HG02981 (cell line): ENCODE measurements at regions not wholly inside any gene's neighbourhood (a gene's known extent, or its start where the extent isn't known, plus 50 kb on each side); places are given as distances from the start of the nearest gene placed in this dataset.

Experiments used
- ATAC-seq: cut with Tn5 transposase; IDR thresholded peaks from one replicate; pipeline ENCODE4 v1.9.1; 2021; ENCODE audit warnings: mild to moderate bottlenecking, moderate library complexity; ENCODE audit not compliant: unreplicated experiment

DNA sequence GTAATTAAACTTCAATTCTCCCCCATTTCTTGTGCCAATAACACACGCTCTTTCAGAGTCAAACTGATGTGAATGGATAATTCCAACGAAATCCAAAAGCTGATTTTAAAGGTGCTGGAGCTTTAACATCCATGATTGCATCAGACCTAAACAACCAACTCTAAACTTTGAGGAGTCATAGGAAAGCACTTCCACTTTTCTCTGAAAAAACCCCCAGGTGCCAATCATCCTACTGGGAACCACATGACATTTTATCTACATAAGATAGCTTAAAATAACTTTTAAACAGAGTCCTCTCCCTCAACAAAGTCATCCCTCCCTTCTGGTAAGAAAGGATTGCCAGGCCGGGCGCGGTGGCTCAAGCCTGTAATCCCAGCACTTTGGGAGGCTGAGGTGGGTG is 167.7 kb upstream of the PDE10A start:
- no peak for ATAC-seq

DNA sequence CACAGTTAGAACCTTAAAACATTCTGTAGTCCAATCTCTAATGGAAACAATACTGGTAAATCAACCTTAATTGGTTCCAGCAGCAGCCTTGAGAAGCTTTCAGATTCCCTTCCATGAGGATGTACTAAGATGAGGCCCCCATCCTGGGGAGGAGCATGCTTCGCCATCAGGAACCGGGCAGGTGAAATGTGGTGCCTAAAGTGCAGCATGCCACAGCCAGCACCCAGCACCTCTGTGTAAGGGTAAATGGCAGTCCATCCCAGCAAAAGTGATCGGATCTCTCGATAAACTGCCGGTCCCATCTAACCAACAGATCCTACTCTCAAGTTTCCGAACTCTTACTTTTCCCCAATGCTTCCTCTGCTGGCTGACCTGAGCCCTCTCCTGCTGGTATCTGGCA is 166.3 kb upstream of the PDE10A start:
- ATAC-seq = no peak

DNA sequence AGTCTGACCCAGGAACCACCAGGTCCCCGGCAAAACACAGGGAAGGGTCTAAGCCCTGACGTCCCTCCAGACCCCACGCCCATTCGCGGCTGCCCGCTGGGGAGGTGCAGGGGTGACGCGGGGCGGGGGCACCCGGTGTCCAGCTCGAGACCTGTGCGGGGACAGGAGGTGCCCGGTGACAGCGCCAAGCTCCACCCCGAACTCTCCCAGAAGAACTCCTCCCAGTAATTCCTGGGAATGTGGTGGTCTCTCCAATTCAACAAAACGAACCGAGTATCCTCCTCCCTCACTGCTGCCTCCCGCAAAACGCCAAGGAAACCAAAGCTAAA is 164.1 kb upstream of the PDE10A start:
- no peak for ATAC-seq

DNA sequence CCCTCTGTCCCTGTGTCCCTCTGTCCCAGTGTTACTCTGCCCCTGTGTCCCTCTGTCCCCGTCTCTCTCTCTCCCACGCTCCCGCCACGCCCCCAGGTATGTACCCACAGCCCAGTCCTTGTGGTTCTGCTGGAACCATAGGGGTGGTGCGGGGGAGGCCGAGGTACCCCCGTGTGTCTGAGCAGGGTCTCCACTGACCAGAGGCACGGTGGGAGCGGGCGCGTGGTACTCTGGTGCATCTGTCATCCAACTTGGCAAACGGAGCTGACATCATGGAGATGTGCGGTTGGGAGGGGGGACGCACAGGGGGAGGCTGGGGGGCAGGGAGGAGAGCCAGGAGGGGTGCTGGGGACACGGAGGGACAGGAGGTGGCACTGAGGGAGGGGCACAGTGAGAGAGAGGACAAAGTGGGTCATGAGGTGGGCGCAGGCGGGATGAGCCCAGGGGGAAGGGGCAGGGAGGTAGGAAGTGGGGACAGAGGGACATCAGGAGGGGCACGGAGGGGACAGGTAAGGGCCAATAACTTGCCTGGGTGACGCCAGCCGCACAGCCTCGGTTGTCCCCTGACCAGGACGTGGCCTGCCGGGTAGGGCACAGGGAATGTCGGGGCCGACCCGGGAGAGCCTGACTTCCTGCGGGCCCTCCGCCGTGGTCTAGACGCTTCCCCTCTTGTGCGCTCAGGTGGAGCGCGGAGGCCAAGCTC is 163.6 kb upstream of the PDE10A start:
- no peak for ATAC-seq

DNA sequence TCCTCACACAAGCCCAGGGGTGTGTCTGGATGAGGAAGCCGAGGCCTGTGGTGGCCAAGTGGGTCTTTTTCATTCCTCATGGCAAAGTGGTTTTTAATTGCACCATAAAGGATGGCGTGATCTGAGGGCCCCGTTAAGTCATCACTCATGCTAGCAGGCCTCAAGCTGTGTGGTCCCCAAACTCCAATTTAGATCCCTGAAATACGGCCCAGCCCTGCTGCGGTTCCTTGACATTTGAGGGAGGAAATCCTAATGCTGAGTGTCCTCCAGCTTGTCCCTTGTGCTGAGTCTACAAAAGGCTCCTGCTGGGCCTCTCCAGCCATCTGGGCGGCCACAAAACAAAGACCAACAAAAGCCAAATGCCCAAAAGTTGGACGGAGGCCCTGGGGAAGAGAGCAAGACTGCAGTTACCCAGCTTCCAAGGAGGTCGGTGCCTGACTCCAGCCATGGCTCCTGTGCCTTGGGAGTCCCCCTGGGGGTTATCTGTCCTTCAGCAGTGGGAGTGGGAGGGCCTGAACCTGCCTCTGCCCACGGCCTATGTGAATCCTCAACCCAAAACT is 162.3 kb upstream of the PDE10A start:
- ATAC-seq = no peak

DNA sequence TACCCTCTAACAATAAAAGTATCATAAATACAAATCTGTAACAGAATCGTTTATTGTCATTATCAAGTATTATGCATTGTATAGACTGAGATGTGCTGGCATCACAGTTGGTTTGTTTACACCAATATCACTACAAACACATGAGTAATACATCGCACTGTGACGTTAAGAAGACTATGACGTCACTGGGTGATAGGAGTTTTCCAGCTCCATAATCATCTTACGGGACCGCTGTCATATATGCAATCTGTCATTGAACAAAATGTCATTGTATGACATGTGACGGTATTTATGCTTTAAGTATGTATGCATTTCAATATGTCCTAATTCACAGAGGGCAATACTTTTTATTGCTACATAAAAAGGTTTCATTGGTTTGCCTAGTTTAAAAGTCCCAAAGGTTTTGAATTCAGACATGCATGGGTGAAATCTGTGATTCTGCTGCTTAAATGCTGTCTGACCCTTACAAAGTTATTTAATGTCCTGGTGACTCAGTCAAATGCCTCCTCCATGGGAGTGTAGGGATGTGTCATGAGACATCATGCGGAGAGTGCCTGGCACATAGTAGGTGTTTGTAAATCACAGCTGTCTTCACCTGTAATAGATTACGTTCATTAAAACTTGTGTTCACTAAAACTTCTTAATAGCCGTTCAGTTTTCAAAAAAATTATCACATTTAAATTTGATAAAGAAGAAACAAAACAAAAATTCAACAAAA is 160.7 kb upstream of the PDE10A start:
- no peak for ATAC-seq

DNA sequence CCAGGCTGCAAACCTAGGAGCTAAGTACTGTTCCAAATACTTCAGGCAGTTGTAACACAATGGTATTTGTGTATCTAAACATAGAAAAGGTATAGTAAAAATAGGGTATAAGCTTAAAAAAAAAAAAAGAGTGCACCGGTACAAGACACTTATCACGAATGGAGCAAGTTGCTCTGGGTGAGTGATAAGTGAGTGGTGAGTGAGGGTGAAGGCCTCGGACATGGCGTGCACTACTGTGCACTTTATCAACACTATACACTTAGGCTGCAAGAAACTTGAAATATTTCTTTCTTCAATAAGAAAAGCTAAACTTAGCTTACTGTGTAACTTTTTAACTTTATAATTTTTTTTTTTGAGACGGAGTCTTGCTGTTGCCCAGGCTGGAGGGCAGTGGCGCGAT is 159.5 kb upstream of the PDE10A start:
- no peak for ATAC-seq

DNA sequence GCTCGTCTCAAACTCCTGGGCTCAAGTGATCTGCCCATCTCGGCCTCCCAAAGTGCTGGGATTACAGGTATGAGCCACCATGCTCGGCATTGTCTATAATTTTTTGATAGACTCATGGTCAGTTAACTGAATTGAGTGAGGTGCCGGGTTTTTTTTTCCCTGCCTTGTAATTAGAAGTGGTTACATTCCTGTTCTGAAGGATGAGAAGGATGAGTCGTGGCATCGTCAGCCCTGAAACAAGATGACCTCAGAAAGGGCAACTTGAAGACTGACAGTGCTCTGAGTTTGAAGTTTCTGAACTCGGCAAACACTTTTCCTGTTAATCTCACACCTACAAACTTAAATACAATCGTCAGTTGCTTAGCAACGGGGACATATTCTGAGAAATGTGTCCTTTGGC is 158.7 kb upstream of the PDE10A start:
- ATAC-seq = no peak

DNA sequence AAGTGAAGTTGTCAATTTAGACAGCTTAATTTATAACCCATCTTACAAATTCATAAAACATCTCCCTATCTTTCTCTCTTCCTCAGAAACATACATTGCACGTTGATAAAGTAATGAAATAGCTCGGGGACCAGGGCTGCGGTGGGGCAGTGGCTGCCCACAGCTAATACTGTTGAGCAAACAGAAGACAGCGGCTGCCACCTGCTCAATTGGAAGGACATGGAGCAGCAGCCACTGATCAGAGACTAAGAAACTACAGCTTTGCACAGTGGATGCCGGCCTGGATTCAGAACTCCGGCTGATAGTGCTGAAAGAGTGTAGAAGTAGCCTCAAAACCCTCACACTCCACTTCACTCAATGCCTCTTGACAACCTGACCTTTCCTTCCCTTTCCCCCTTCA is 157.9 kb upstream of the PDE10A start:
- no peak for ATAC-seq

DNA sequence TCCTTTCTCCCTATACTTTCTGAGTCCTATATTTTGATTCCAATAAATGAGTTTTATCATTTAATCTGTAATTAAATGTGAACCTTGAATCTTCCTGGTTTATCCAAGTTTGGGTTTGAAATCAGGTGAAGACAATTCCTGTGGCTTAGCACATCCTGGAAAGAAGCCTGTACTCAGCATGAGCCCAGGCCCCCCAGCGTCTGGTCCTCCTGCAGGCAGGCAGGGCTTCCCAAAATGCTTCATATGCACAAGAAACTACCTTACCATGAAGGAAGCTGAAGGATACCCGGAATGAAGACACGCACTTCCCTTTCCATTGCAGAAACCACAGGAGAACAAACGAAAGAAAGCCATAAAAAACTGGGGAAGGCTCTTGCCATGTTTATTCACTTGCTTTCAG is 157.4 kb upstream of the PDE10A start:
- no peak for ATAC-seq

DNA sequence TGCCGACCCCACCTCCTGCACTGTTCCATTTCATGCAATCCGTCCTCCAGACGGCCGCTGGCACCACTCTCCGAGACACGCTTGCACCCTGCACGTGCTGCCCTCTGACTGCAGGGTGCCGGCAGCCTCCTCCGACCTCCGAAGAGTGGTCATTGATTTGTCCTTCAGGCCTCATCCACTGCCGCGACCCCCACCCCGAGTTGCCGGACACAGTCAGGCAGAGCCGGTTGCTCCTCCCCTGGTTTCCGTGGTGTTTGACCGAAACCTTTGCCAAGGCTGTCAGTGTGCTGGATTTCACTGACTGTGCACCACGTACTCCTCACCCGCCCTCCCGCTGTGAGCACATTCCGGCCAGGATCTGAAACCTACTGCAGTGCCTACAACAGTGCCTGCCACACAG is 156.4 kb upstream of the PDE10A start:
- ATAC-seq = no peak

DNA sequence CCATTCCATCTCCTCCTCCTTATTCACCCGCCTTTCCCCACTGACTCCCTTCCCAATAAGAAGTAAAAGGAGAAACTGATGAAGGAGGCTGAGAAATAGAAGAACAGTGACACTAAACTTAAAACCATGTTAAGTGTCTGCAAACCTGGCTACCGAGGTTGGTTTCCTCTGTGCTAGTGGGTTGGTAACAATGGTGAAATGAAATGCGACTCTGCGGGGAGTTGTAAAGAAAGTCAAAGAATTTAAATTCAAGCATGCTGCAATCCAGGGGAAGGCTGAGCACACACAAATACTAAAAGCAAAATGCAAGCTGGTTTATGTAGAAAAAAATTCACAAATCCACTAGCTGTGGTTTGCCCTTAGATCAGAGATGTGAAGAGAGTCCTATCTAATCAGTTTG is 155.2 kb upstream of the PDE10A start:
- no peak for ATAC-seq

DNA sequence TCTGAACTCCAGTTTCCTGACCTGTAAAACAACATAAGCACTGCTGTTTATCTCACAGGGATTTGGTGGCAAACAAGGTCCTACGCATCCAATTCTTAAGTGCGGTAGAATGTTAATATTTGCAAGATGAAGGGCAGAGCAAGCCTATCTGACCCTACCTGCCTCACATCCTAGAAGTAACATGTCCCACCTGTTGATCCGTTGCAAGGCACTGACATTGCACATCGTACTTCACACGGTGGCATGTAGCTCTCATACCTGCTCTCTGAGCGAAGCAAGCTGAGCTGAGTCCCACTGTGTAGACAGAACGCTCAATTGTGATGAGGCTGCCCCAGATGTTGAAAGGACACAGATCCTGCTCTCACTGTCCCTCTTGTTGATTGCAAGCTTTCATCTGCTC is 154.7 kb upstream of the PDE10A start:
- no peak for ATAC-seq

DNA sequence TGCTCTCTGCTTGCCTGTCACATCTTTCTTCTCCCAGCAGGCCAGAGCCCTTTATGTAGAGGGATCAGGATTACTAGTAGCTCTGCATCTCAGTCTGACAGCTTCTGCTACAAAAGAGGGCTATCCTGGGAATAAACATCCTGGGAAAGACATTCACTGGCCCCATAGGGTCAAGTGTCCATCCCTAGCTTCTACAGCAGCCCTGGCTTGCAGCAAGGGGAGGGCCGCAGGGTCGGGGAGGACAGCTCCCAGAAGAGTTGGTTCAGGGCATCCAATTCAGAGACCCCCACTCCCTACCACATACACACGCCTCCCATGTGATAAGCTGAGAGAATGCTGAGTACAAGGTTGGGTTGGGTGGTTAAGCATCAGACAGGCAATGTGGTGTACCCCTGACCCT is 154.1 kb upstream of the PDE10A start:
- no peak for ATAC-seq

DNA sequence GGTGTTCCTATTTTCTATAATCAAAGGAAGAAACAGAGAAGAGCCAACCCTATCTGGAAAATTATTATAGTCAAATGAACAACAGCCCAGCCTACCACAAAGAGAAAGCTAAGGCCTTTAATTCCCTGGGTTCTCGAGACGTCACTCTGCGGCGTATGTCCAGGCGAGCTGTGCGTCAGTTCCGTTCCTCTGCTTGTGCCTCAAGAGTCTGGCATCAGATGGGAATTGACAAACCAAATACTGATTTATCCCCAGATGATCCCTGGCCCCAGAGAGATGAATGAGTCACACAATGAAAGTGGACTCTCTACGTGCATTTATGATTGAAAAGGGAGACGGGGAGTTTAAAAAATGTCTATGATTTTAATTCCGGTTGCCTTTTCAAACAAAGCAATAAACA is 151.6 kb upstream of the PDE10A start:
- ATAC-seq = no peak

DNA sequence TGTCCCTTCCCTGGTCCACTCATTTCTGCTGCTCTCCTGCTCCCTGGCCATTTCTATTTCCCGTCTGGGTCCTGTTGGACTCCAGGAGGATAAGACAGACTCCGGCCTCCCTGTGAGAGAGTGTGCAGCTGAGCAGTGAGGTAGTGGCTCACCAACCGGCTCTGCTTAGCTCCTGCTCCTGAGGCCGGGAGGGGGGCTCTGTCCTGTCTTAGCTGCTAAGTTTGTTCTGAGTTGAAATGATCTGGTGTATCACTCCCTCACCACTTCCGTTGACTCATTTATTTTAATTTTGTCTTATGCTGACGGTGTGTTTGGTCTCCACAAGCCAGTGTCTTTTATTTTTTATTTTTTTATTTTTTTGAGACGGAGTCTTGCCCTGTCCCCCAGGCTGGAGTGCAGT is 148.5 kb upstream of the PDE10A start:
- ATAC-seq = no peak

DNA sequence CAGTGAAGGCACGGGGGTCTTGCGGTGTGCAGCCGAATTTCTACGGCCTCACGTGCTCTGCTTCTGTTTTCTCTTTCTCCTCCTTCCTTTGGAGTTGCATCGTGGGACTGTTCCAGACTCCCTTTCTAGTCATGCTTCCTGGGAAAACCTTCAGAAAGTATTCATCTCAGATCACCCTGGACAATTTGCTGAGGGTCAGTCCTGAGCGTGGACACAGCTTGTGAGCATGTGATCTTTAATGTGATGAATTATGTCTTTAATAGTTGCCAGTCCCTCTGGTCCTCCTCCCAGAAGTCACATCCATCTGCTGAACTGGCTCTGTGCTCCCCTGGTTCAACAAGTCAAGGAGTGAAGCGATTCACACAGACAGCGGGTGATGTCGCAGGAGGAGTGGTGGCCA is 145.0 kb upstream of the PDE10A start:
- ATAC-seq = no peak

DNA sequence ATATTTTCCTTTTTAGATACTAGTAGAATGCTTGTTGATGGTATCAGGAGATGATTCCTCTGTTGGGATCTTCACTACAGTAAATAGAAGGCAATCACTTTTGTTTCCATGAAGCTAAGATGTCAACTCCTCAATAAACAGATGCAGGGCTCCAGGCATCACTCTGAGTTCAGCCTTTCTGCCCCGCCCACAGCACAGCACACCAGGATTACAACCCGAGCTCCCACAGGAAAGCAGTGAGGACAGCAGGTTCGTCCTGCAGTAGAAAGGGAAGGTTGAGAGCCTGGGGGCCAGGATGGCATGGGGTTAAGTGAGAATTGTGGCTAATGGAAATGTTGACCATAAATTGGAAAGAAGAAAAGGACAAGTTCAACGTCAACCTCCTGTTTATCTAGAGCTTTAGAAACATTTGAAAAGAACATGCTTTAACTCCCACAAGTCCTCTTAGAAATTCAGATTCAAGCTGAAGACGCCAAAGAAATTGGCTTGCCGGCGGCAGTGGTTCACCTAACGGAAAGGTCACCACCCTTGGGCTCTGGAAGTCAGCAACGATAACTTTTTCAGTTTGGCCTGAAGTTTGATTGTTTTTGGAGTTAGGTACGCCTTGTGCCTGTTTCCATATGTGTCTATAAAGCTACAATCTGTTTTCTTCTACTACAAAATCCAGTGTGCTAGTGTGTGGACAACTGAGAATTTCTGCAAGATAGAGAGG is 144.4 kb upstream of the PDE10A start:
- ATAC-seq = no peak

DNA sequence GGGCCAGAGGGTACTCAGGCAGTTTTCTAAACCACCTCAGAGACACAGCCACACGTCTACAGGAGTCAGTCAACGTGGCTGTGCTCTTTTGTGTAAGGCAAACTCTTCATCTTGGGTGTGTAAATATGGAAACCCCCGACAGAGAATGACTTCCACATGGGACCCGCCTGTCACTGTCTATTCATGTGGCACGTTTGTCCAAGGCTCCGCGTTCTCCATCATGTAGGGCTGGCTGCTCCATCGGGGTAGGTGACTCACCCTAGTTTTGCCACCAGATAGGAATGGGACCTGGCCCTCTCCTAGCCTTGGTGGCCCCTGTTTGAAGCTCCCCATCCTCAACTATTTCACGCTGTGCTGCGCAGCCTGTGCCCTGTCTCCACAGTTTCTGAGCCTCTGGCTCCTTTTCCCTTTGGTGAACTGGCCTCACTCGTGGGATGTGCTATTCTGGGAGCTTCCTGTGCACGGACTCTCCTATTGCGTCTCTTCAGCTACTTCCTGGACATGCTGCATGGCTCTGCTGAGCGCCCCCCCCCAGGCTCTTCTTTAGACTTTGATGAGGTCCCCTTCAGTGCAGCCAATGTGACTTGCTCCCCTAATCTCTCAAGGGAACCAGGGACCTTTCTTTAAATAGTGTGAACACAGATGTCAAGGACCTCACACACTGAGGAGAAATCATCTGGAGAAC is 143.2 kb upstream of the PDE10A start:
- ATAC-seq = no peak

DNA sequence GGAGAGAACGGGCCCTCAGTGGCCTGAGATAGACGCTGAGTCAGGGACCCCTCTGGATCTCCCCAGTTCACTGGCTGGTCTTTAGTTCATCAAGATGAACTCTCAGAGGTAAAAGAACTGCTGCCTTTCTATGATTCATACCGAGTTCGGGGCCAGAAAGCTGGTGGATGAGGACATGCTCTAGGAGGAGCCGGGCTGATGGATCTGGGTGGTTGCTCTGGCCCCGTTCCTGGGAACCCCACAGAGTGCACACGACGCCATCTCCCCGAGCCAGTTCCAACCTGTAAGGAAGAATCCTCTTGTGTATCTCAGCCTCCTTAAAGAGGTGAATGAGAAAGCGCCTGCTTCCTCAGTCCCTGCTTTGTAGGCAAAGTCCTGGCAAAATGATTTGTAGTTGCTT is 142.6 kb upstream of the PDE10A start:
- ATAC-seq = no peak

DNA sequence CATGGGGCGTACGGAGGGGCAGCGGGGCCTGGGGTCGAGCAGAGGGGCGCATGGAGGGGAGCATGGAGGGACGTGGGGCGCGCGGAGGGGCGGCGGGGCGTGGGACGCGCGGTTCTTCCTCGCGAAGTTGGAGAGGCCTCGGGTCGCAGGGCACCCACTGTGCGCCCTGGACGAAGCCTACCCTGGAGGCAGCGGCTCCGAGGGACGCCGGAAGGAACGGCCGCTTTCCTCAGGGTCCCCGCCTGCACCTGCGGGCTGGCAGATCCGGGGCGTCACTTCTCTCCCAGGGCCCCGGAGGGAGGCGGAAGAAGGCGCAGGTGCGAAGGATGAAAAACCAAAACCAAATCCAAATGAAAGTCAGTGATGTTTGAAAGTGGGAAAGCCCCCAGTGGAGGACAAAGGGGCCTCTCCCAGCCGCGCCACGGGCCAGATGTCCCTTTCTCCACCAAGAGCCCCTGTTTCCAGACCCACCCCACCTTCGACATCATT is 142.1 kb upstream of the PDE10A start:
- ATAC-seq = no peak
